ENCODE measurements at regions not wholly inside any gene's neighbourhood (a gene's known extent, or its start where the extent isn't known, plus 50 kb on each side); places are given as distances from the start of the nearest gene placed in this dataset.

DNA sequence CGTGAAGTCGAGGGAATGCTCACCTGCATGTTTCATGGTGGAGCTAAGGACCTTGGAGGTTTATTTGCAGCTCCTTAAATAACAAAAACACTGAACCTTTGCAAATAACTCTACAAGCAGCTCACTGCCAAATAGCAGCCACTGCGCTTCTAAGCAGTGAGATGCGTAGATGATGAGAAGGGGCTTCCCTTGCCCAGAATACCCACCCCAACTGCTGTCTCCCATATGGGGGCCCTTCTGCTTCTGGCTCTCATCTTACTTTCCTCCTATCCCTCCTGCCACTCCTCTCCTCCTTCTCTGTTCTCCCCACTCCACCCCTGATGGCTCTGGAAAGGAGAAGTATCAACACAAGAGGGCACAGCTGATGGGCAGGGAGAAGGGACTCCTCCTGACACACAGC is 193.3 kb upstream of the SSTR4 start:
- no peak for TF ChIP-seq EZH2 (IDR thresholded peaks at IDR 0.05; ENCODE audit: borderline replicate concordance, insufficient read depth, low read length, poor library complexity, severe bottlenecking)
- TF ChIP-seq, protein P1, sequence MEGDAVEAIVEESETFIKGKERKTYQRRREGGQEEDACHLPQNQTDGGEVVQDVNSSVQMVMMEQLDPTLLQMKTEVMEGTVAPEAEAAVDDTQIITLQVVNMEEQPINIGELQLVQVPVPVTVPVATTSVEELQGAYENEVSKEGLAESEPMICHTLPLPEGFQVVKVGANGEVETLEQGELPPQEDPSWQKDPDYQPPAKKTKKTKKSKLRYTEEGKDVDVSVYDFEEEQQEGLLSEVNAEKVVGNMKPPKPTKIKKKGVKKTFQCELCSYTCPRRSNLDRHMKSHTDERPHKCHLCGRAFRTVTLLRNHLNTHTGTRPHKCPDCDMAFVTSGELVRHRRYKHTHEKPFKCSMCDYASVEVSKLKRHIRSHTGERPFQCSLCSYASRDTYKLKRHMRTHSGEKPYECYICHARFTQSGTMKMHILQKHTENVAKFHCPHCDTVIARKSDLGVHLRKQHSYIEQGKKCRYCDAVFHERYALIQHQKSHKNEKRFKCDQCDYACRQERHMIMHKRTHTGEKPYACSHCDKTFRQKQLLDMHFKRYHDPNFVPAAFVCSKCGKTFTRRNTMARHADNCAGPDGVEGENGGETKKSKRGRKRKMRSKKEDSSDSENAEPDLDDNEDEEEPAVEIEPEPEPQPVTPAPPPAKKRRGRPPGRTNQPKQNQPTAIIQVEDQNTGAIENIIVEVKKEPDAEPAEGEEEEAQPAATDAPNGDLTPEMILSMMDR (IDR thresholded peaks at IDR 0.05; ENCODE audit: poor library complexity, severe bottlenecking), result no peak
- TF ChIP-seq RAD21 (conservative IDR thresholded peaks at IDR 0.05), result no peak
- no peak for TF ChIP-seq POLR2AphosphoS5 (IDR thresholded peaks at IDR 0.05)
- TF ChIP-seq, protein P2, sequence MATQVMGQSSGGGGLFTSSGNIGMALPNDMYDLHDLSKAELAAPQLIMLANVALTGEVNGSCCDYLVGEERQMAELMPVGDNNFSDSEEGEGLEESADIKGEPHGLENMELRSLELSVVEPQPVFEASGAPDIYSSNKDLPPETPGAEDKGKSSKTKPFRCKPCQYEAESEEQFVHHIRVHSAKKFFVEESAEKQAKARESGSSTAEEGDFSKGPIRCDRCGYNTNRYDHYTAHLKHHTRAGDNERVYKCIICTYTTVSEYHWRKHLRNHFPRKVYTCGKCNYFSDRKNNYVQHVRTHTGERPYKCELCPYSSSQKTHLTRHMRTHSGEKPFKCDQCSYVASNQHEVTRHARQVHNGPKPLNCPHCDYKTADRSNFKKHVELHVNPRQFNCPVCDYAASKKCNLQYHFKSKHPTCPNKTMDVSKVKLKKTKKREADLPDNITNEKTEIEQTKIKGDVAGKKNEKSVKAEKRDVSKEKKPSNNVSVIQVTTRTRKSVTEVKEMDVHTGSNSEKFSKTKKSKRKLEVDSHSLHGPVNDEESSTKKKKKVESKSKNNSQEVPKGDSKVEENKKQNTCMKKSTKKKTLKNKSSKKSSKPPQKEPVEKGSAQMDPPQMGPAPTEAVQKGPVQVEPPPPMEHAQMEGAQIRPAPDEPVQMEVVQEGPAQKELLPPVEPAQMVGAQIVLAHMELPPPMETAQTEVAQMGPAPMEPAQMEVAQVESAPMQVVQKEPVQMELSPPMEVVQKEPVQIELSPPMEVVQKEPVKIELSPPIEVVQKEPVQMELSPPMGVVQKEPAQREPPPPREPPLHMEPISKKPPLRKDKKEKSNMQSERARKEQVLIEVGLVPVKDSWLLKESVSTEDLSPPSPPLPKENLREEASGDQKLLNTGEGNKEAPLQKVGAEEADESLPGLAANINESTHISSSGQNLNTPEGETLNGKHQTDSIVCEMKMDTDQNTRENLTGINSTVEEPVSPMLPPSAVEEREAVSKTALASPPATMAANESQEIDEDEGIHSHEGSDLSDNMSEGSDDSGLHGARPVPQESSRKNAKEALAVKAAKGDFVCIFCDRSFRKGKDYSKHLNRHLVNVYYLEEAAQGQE (IDR thresholded peaks at IDR 0.05; ENCODE audit: borderline replicate concordance), result no peak

Data from neural cell (in vitro differentiated cells).